HL-60 (cell line): ENCODE measurements at regions not wholly inside any gene's neighbourhood (a gene's known extent, or its start where the extent isn't known, plus 50 kb on each side); places are given as distances from the start of the nearest gene placed in this dataset.

ENCODE experiments used
- CTCF ChIP-seq: IDR thresholded peaks from one replicate; pipeline ENCODE4 v1.5.1; 2011; ENCODE audit warnings: low read length, control low read depth, inconsistent platforms; ENCODE audit not compliant: insufficient read depth
- GABPA ChIP-seq: IDR thresholded peaks from 2 replicates; pipeline ENCODE4 v1.6.1; 2012; ENCODE audit warnings: low read depth
- POLR2AphosphoS5 ChIP-seq: IDR thresholded peaks from 2 replicates; pipeline ENCODE4 v1.6.1; 2012; ENCODE audit warnings: low read depth
- REST ChIP-seq: IDR thresholded peaks from 2 replicates; pipeline ENCODE4 v1.6.1; 2012; ENCODE audit warnings: low read depth; ENCODE audit not compliant: insufficient replicate concordance

DNA sequence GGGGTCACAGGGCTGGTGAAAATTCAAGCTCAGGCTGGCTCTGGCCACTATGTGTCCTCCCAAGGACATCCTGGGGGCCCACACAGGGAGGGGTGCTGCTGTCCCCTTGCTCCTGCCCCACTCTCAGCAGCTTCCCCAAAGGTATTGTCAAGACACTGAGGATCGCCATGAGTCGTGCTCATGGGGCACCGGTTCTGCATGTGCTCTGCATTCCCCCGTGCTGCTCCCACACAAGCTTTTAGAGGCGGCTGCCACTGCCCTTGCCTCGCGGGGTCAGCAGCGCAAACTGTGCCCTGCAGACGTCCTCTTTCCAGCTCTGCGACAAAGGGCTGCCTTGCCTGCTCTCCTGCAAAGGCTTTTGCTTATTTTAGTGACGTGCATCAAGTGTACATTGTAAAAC, 179.8 kb downstream of the ERMARD start:
- TF ChIP-seq CTCF (no peak), REST (no peak), POLR2AphosphoS5 (no peak), GABPA (no peak)
